Large intestine (tissue), 3 donors: ENCODE measurements at regions not wholly inside any gene's neighbourhood (a gene's known extent, or its start where the extent isn't known, plus 50 kb on each side); places are given as distances from the start of the nearest gene placed in this dataset.

Experiments
- DNase-seq, 2 donors: peaks; one replicate each; pipeline versions ENCODE4 v3.0.0 to v3.0.0-alpha.2; 2013
- H3K27ac ChIP-seq: one replicate; pipeline ENCODE4 v1.5.1; 2013; ENCODE audit warnings: low read length
- H3K27me3 ChIP-seq: 2 replicates; pipeline ENCODE4 v1.6.1; 2013; ENCODE audit warnings: low read length; ENCODE audit not compliant: control insufficient read depth, insufficient read depth
- H3K36me3 ChIP-seq: 2 replicates; pipeline ENCODE4 v1.6.1; 2013; ENCODE audit warnings: low read length; ENCODE audit not compliant: control insufficient read depth, insufficient read depth
- H3K4me1 ChIP-seq: one replicate; pipeline ENCODE4 v1.6.1; 2013; ENCODE audit warnings: low read length; ENCODE audit not compliant: control insufficient read depth, insufficient read depth
- H3K4me3 ChIP-seq: one replicate; pipeline ENCODE4 v1.5.1; 2013; ENCODE audit warnings: low read length
- H3K9me3 ChIP-seq: one replicate; pipeline ENCODE4 v1.6.1; 2013; ENCODE audit warnings: mild to moderate bottlenecking, low read depth, low read length, moderate library complexity; ENCODE audit not compliant: control insufficient read depth
- WGBS: methylation state at CpG from one replicate; pipeline ENCODE4 v1.1.5; 2013; ENCODE audit warnings: low lambda C conversion rate; ENCODE audit not compliant: insufficient coverage; 5-methylcytosine and 5-hydroxymethylcytosine counted together

DNA sequence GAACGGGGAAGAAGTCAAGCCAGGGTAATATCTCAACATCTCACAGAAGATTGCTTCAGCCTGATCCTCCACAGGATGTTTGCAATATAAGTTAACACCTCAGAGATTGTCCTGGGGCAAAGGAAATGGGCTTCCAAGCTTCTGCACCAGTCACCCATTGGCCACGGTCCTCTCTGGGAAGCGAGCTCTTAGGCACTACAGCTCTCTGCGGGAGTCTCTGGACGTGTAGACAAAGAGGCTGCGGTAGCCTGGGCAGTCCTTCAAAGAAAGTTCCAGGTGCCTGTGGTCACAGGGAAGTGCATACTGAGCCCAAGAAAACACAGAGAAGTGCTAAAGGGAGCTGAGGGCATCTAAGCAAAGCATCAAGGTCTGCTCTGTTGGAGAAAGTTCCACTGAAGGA, 805.7 kb downstream of the DIAPH3 start:
- Histone ChIP-seq H3K9me3 (no peaks in the 10 kb centered on the region), H3K4me1 (peaks cover under 1% of the 10 kb centered on the region), H3K27me3 (no peaks in the 10 kb centered on the region), H3K36me3 (no peaks in the 10 kb centered on the region), H3K27ac (no peak overlapping the region), H3K4me3 (no peak overlapping the region)
- no peak for DNase-seq
- no CpG with 5 or more reads among the region's 6 CpGs for WGBS

DNA sequence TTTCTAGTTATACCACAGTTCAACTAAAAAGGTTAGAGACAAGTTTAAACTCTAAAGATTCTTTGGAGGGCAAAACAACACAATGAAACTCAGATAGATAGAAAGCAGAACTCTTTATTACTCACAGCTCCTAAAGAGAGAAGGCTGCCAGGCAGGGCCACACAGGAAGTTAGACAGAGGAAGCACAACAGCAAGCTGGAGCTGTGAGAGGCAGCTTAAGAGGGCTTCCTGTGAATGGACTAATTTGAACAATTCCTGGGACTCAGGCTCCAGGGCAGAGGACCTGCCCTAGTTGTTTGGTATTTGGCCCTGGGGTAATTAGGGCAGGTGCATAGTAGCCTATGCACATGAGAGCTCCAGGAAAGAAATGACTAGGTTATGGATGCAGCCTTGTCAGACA, 803.6 kb downstream of the DIAPH3 start:
- Histone ChIP-seq H3K4me1 (peaks cover 4% of the 10 kb centered on the region), H3K27me3 (no peaks in the 10 kb centered on the region), H3K9me3 (no peaks in the 10 kb centered on the region), H3K36me3 (no peaks in the 10 kb centered on the region), H3K27ac (no peak overlapping the region), H3K4me3 (no peak overlapping the region)
- DNase-seq = no peak

GRCh38 chr13:59360916-59361315, 802.8 kb downstream of the DIAPH3 start:
- Histone ChIP-seq H3K27ac (no peak overlapping the region), H3K36me3 (no peaks in the 10 kb centered on the region), H3K27me3 (no peaks in the 10 kb centered on the region), H3K4me3 (no peak overlapping the region), H3K9me3 (no peaks in the 10 kb centered on the region), H3K4me1 (peaks cover 4% of the 10 kb centered on the region)
- no peak for DNase-seq

GRCh38 chr13:59363313-59363712, 800.4 kb downstream of the DIAPH3 start:
- no peaks in the 10 kb centered on the region for H3K36me3 ChIP-seq
- no peaks in the 10 kb centered on the region for H3K9me3 ChIP-seq
- H3K4me1 ChIP-seq = peaks cover 4% of the 10 kb centered on the region
- no peak overlapping the region for H3K4me3 ChIP-seq
- no peaks in the 10 kb centered on the region for H3K27me3 ChIP-seq
- peak in 1 of 2 donors; percentile 50 for DNase-seq
- no peak overlapping the region for H3K27ac ChIP-seq
- 58% methylated on average over 2 of the region's 3 CpGs for WGBS

DNA sequence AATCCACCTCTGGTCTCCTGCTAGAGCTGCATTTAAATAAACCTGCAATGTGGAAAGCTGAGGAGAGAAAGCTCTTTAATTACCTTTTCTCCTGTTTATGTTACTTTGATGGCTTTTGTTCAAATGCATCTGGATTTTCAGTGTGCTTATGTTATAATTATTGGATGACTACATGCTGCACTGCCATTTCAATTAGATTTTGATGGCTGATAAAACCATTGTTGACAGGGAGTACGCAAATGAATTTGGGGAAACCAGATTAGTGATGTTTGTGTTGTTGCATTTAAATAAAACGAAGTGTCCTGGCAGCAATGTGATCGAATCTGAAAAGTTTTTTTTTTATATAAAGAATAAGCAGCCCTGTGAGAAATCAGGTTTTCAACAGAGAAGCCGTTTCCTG, 799.8 kb downstream of the DIAPH3 start:
- Histone ChIP-seq H3K9me3 (no peaks in the 10 kb centered on the region), H3K27ac (no peak overlapping the region), H3K4me3 (no peak overlapping the region), H3K4me1 (peaks cover 4% of the 10 kb centered on the region), H3K36me3 (no peaks in the 10 kb centered on the region), H3K27me3 (no peaks in the 10 kb centered on the region)
- 82% methylated on average over 2 of the region's 4 CpGs for WGBS
- DNase-seq = no peak

DNA sequence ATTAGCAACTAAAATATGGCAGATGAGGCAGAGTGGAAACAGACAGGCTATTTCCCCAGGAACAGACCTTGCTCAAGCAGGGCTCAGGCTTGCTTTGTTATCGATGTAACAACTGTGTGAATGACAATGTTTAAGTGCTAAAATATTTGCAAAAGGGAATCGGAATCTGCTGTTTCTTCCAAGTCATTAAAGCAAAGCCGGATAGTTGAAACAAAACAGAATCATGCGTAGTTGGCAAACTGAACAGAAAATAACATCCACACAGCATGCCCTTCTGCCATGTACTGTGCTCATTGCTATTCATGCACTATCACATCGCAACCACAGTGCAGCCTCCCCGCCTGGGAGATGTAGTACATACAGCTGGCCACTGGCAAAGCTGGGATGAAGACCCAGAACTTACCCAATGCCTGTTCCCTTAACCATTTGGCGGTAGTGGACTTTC, 799.1 kb downstream of the DIAPH3 start:
- H3K27me3 ChIP-seq = no peaks in the 10 kb centered on the region
- H3K9me3 ChIP-seq = no peaks in the 10 kb centered on the region
- no peak overlapping the region for H3K4me3 ChIP-seq
- H3K4me1 ChIP-seq = peaks cover 4% of the 10 kb centered on the region
- no peaks in the 10 kb centered on the region for H3K36me3 ChIP-seq
- WGBS = 100% methylated on average over 1 of the region's 7 CpGs
- H3K27ac ChIP-seq = no peak overlapping the region
- no peak for DNase-seq

DNA sequence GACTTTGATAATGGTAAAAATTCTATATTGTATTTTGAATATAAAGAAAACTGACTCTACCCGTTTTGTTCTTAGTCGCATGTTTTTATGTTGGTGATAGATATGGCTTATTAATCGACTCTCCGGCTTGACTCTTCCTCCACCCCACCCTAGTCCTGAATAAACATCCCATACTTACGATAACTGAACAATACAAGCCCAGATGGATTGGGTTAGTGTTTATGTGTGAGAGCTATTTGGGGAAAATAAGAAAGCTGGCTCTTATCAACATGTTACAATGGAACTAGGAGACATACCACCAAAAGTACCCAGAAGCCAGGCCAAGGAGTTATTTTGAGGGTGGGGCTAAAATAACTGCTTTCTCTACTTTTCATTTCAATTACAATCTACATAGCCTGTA, 796.3 kb downstream of the DIAPH3 start:
- H3K27ac ChIP-seq = no peak overlapping the region
- no peak for DNase-seq
- 100% methylated on average over 1 of the region's 5 CpGs for WGBS

DNA sequence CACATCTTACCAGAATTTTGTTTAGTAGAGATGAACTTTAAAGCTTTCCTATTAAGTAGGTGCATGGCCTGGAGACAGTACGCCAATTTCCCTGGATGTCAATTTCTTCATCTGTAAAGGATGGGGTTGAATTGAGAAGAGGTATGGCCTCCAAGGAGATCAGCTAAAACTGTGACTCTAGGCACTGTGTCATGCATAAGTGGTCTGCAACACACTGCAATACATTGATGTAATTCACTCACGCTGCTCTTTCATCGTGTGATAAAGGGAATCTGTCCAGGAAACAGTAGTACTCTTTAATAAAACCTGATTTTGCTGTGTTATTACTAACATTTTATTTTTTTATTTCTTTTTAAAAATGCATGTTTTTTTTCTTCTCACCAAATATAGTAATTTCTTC, 795.8 kb downstream of the DIAPH3 start:
- Histone ChIP-seq H3K36me3 (no peaks in the 10 kb centered on the region), H3K27me3 (no peaks in the 10 kb centered on the region), H3K4me1 (peaks cover 4% of the 10 kb centered on the region), H3K4me3 (no peak overlapping the region), H3K9me3 (no peaks in the 10 kb centered on the region), H3K27ac (no peak overlapping the region)
- no peak for DNase-seq
- WGBS = 75% methylated on average over 2 of the region's 3 CpGs

More for the DNA sequence above, 796.3 kb downstream of the DIAPH3 start:
- H3K36me3 ChIP-seq = no peaks in the 10 kb centered on the region
- no peaks in the 10 kb centered on the region for H3K9me3 ChIP-seq
- H3K4me3 ChIP-seq = no peak overlapping the region
- no peaks in the 10 kb centered on the region for H3K27me3 ChIP-seq
- peaks cover 4% of the 10 kb centered on the region for H3K4me1 ChIP-seq

- Histone ChIP-seq H3K27me3 (no peaks in the 10 kb centered on the region), H3K4me3 (no peak overlapping the region), H3K27ac (no peak overlapping the region), H3K9me3 (no peaks in the 10 kb centered on the region), H3K36me3 (no peaks in the 10 kb centered on the region), H3K4me1 (no peaks in the 10 kb centered on the region)
- WGBS = 69% methylated on average over 3 of the region's 3 CpGs
- no peak for DNase-seq
Observed at GRCh38 chr13:59368693-59369092, 795.0 kb downstream of the DIAPH3 start.

- no peaks in the 10 kb centered on the region for H3K9me3 ChIP-seq
- WGBS = no CpG with 5 or more reads among the region's 1 CpG
- no peak overlapping the region for H3K27ac ChIP-seq
- no peaks in the 10 kb centered on the region for H3K4me1 ChIP-seq
- no peaks in the 10 kb centered on the region for H3K36me3 ChIP-seq
- no peak overlapping the region for H3K4me3 ChIP-seq
- DNase-seq = no peak
- no peaks in the 10 kb centered on the region for H3K27me3 ChIP-seq
Observed at GRCh38 chr13:59371229-59371628, 792.5 kb downstream of the DIAPH3 start.

DNA sequence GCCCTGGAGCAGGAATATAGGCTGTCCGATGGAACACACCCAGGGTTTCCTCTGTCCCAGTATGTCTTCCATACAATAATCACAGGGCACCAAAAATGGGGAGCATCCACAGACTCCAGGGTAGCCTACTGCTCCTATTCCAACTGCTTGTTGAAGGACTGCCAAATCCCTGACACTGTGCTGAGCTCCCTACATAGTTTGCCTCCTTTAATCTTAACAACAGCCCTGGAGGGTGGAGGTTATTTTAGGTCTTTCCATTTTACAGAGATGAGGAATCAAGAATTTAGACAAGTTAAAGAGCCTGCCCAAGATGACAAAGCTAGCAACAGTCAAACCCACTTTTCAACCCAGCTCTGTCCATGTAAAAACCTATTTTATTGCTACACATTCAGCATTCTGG, 790.4 kb downstream of the DIAPH3 start:
- H3K27ac ChIP-seq = no peak overlapping the region
- WGBS = no CpG with 5 or more reads among the region's 1 CpG
- no peak for DNase-seq

More for the DNA sequence above, 790.4 kb downstream of the DIAPH3 start:
- Histone ChIP-seq H3K27me3 (no peaks in the 10 kb centered on the region), H3K36me3 (no peaks in the 10 kb centered on the region), H3K4me1 (no peaks in the 10 kb centered on the region), H3K9me3 (no peaks in the 10 kb centered on the region), H3K4me3 (no peak overlapping the region)
